Fibroblast of peridontal ligament (primary cell): ENCODE measurements at regions not wholly inside any gene's neighbourhood (a gene's known extent, or its start where the extent isn't known, plus 50 kb on each side); places are given as distances from the start of the nearest gene placed in this dataset.
"Not testable (repeated sequence)": the region's sequence is repeated elsewhere in the genome, so short reads cannot be mapped to it uniquely, and the experiment has no call there.

Source experiments
- DNase-seq: peaks from one replicate; pipeline ENCODE4 v3.0.0-alpha.2; 2010; ENCODE audit errors: extremely low read depth

GRCh38 chrX:104513162-104513561 is 52.8 kb upstream of the IL1RAPL2 start:
- DNase-seq, result no peak

- no peak for DNase-seq
These were observed 55.2 kb upstream of the IL1RAPL2 start for GRCh38 chrX:104510801-104511200.

- no peak for DNase-seq
These were observed 63.5 kb upstream of the IL1RAPL2 start for GRCh38 chrX:104502460-104502859.

- DNase-seq, result no peak
These were observed 77.2 kb upstream of the IL1RAPL2 start for GRCh38 chrX:104488811-104489210.

- DNase-seq, result no peak
These were observed 79.3 kb upstream of the IL1RAPL2 start for GRCh38 chrX:104486691-104487090.

- DNase-seq, result no peak
These were observed 83.2 kb upstream of the IL1RAPL2 start for GRCh38 chrX:104482757-104483156.

GRCh38 chrX:104469771-104470170 is 96.2 kb upstream of the IL1RAPL2 start:
- no peak for DNase-seq

GRCh38 chrX:104459796-104460195 is 106.2 kb upstream of the IL1RAPL2 start:
- DNase-seq, result no peak

GRCh38 chrX:104457130-104457529 is 108.9 kb upstream of the IL1RAPL2 start:
- not testable (repeated sequence) for DNase-seq

- no peak for DNase-seq
These were observed 115.7 kb upstream of the IL1RAPL2 start for GRCh38 chrX:104450316-104450715.

- DNase-seq, result no peak
These were observed 120.4 kb upstream of the IL1RAPL2 start for GRCh38 chrX:104445591-104445990.

- no peak for DNase-seq
These were observed 130.8 kb upstream of the IL1RAPL2 start for GRCh38 chrX:104435249-104435648.

- no peak for DNase-seq
These were observed 133.7 kb upstream of the IL1RAPL2 start for GRCh38 chrX:104432321-104432720.

GRCh38 chrX:104430742-104431119 is 135.3 kb upstream of the IL1RAPL2 start:
- DNase-seq, result no peak

- DNase-seq, result no peak
These were observed 135.8 kb upstream of the IL1RAPL2 start for GRCh38 chrX:104430072-104430741.

- DNase-seq, result no peak
These were observed 137.8 kb upstream of the IL1RAPL2 start for GRCh38 chrX:104428231-104428630.

- DNase-seq, result no peak
These were observed 138.3 kb upstream of the IL1RAPL2 start for GRCh38 chrX:104427693-104428092.

GRCh38 chrX:104427073-104427472 is 138.9 kb upstream of the IL1RAPL2 start:
- DNase-seq, result no peak

GRCh38 chrX:104420907-104421306 is 145.1 kb upstream of the IL1RAPL2 start:
- no peak for DNase-seq

GRCh38 chrX:104419926-104420325 is 146.1 kb upstream of the IL1RAPL2 start:
- no peak for DNase-seq

GRCh38 chrX:104419211-104419610 is 146.8 kb upstream of the IL1RAPL2 start:
- no peak for DNase-seq

GRCh38 chrX:104411800-104412199 is 154.2 kb upstream of the IL1RAPL2 start:
- no peak for DNase-seq

- DNase-seq, result no peak
These were observed 145.7 kb upstream of the ESX1 start for GRCh38 chrX:104400387-104400786.

GRCh38 chrX:104392350-104392749 is 137.6 kb upstream of the ESX1 start:
- DNase-seq, result peak; percentile 6
